ENCODE measurements at regions not wholly inside any gene's neighbourhood (a gene's known extent, or its start where the extent isn't known, plus 50 kb on each side); places are given as distances from the start of the nearest gene placed in this dataset.
A peak's percentile ranks its signal among the peaks of the same experiment; 100 is the strongest.

DNA sequence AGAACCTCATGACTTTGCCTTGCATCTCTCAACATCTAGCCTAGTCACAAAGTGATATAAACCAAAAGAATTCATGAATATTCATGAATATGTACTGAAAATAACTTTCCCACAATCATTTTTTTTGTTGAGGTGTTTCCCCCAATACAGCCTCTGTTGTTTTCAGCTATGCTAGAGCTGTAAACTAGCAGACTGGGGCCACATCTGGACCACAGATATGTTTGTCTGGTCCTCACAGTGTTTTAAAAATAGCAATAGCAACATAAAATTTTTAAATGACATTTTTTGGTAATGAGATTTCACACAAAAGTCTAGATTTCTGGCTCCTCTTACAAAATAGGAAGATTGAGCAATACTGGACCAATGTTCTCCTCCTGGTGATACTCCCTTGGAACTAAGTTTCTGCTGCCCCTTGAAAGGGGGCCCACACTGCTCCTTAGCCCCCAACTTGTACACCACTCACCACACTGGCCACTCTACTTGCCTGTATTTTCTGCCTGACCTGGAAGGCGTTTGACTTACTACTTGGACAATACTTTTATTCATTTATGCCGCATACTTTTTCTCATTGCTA is 81.2 kb downstream of the BMP4 start:
- TF ChIP-seq, protein P1, sequence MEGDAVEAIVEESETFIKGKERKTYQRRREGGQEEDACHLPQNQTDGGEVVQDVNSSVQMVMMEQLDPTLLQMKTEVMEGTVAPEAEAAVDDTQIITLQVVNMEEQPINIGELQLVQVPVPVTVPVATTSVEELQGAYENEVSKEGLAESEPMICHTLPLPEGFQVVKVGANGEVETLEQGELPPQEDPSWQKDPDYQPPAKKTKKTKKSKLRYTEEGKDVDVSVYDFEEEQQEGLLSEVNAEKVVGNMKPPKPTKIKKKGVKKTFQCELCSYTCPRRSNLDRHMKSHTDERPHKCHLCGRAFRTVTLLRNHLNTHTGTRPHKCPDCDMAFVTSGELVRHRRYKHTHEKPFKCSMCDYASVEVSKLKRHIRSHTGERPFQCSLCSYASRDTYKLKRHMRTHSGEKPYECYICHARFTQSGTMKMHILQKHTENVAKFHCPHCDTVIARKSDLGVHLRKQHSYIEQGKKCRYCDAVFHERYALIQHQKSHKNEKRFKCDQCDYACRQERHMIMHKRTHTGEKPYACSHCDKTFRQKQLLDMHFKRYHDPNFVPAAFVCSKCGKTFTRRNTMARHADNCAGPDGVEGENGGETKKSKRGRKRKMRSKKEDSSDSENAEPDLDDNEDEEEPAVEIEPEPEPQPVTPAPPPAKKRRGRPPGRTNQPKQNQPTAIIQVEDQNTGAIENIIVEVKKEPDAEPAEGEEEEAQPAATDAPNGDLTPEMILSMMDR (IDR thresholded peaks at IDR 0.05; ENCODE audit: insufficient read depth, missing control alignments) = no peak
- DNase-seq (ENCODE audit: insufficient read length, low spot score) (no peak), FAIRE-seq (no peak)

DNA sequence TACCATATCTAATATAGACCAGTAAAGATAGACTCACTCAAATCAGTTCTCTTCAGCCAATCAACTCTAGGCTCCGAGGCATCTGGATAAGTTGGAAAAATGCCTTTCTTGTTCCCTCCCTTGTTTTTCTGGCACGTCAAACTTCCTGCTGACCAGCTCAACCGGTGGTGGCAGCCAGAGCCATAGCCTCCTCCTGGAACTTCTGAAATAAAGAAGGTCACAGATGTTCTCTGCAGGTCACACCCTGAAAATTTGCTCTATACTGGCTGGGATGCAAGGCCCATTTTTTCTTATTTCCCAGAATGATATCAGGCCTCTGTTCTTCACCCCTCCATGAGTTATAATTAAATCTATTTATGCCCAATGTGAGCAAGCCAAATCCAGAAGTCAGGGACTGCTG is 81.9 kb downstream of the BMP4 start:
- DNase-seq (ENCODE audit: insufficient read length, low spot score) (no peak), FAIRE-seq (no peak)
- TF ChIP-seq, protein P1 (IDR thresholded peaks at IDR 0.05; ENCODE audit: insufficient read depth, missing control alignments) = no peak

DNA sequence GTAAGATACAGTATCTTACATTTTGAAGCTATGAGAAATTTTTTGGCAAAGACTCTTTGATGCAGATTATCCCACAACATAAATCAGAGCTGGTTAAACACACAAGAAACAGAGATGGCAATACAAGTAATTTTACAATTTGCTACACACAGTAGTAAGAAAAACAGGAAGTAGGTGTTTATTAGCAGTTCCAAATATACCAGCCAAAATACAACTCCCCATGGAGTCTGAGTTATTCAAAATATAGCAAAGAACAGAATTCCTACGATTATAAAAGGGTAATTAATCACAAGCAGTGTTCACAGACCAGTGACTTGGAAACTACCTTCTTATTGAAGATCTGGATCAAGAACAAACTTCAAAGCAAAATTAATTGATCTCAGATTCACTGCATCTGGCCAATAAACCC is 83.9 kb downstream of the BMP4 start:
- TF ChIP-seq, protein P1 (IDR thresholded peaks at IDR 0.05; ENCODE audit: insufficient read depth, missing control alignments) = no peak
- no peak for DNase-seq (ENCODE audit: insufficient read length, low spot score)
- no peak for FAIRE-seq

DNA sequence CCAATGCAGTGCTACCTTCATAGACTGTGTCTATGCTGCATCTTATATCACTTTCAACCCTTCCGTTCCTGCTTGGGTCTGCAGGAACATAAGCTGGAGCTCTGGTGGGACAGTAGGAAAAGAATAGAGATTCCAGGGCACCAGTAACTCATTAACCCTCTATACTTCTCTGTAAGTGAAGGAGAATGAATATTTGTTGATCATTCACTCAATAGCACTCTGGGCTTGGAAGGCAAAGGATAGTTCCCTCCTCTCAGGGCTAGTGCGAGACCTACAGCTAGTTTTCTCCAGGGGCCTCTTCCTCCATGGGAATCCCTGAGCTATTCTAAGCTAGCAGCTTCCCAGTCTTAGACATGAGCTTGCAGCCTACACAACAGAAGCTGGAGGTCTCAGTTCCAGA is 84.7 kb downstream of the BMP4 start:
- FAIRE-seq (no peak), DNase-seq (ENCODE audit: insufficient read length, low spot score) (no peak)
- TF ChIP-seq, protein P1 (IDR thresholded peaks at IDR 0.05; ENCODE audit: insufficient read depth, missing control alignments) = no peak

DNA sequence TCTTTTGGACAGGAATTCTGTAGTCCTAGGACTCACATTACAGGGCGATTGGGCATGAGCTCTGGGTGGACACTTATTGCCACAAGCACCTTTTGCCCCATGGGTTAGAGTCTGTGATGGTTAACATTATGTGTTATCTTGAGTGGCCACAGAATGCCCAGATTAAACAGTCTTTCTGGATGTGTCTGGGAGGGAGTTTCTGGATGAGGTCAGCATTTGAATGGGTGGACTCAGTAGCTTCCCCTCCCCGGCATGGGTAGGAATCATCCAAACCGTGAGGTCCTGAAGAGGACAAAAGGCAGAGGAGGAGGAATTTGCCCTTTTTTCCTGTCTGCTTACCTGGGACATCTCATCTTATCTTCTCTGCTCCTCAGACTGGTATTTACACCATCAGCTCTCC is 85.6 kb downstream of the BMP4 start:
- FAIRE-seq (no peak), DNase-seq (ENCODE audit: insufficient read length, low spot score) (no peak)
- TF ChIP-seq, protein P1 (IDR thresholded peaks at IDR 0.05; ENCODE audit: insufficient read depth, missing control alignments) = no peak

DNA sequence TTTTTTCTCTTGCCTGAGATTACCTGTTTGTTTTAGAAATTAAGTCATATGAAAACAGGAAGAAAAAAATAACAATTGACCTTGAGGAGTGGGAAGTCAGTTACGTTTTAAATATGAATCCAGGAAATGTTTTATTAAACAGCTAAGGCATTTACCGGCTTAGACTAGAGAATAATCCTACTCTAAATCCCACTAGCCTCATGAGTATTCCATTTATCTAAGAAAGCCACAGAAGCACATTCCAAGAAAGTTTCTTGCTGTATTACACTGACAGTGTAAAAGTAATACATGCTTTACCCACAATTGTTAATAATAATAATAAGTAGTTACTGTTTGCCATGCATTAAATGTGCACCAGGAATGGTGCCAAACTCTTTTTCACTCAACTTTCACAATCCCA is 90.9 kb downstream of the BMP4 start:
- TF ChIP-seq, protein P1 (IDR thresholded peaks at IDR 0.05; ENCODE audit: insufficient read depth, missing control alignments) = no peak
- peak; percentile 6 for FAIRE-seq

DNA sequence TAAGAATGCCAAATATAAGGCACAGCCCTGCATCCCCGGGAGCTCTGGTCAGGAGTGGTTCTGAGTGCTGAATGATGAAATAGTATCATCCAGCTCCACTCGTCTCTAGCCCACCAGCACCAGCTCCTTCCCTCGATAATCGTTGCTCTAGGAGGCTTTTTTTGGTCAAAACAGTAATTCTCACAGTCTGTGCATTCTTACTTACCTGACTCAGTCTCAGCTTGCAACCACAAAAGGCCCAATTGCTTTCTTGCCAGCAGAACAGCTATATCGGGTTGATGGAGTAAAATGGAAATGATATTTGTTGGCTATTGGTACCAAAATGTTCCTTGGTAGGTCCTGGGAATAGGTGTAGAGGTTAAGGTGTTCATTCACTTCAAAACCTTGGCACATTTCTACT is 94.8 kb downstream of the BMP4 start:
- no peak for DNase-seq (ENCODE audit: insufficient read length, low spot score)
- TF ChIP-seq, protein P1 (IDR thresholded peaks at IDR 0.05; ENCODE audit: insufficient read depth, missing control alignments) = no peak
- FAIRE-seq = no peak

More for the DNA sequence above, 90.9 kb downstream of the BMP4 start:
- DNase-seq (ENCODE audit: insufficient read length, low spot score) = no peak

Measured in D721Med (cell line).